GM19372 (cell line): ENCODE measurements at regions not wholly inside any gene's neighbourhood (a gene's known extent, or its start where the extent isn't known, plus 50 kb on each side); places are given as distances from the start of the nearest gene placed in this dataset.
"Not testable (repeated sequence)": the region's sequence is repeated elsewhere in the genome, so short reads cannot be mapped to it uniquely, and the experiment has no call there.

Experiments
- ATAC-seq: cut with Tn5 transposase; IDR thresholded peaks from one replicate; pipeline ENCODE4 v1.9.1; 2021; ENCODE audit warnings: mild to moderate bottlenecking, low read depth, moderate library complexity; ENCODE audit not compliant: unreplicated experiment

GRCh38 chr16:29224675-29225074 lies 181.8 kb downstream of the NPIPB11 start:
- ATAC-seq: not testable (repeated sequence)

GRCh38 chr16:29222615-29223014 lies 183.9 kb downstream of the NPIPB11 start:
- not testable (repeated sequence) for ATAC-seq

GRCh38 chr16:29222008-29222407 lies 184.5 kb downstream of the NPIPB11 start:
- ATAC-seq: not testable (repeated sequence)

- ATAC-seq: not testable (repeated sequence)
Observed at GRCh38 chr16:29221281-29221955, 185.1 kb downstream of the NPIPB11 start.

GRCh38 chr16:29220647-29221191 lies 185.8 kb downstream of the NPIPB11 start:
- ATAC-seq: not testable (repeated sequence)

- ATAC-seq: not testable (repeated sequence)
Observed at GRCh38 chr16:29219966-29220646, 186.4 kb downstream of the NPIPB11 start.

GRCh38 chr16:29219562-29219961 lies 186.9 kb downstream of the NPIPB11 start:
- ATAC-seq: not testable (repeated sequence)

- not testable (repeated sequence) for ATAC-seq
Observed at GRCh38 chr16:29218649-29219048, 187.9 kb downstream of the NPIPB11 start.

- ATAC-seq: not testable (repeated sequence)
Observed at GRCh38 chr16:29218171-29218570, 188.3 kb downstream of the NPIPB11 start.

- not testable (repeated sequence) for ATAC-seq
Observed at GRCh38 chr16:29217752-29218126, 188.8 kb downstream of the NPIPB11 start.

- not testable (repeated sequence) for ATAC-seq
Observed at GRCh38 chr16:29217104-29217751, 189.3 kb downstream of the NPIPB11 start.

- ATAC-seq: not testable (repeated sequence)
Observed at GRCh38 chr16:29213770-29214169, 192.7 kb downstream of the NPIPB11 start.

GRCh38 chr16:29213251-29213650 lies 193.3 kb downstream of the NPIPB11 start:
- ATAC-seq: not testable (repeated sequence)

- ATAC-seq: not testable (repeated sequence)
Observed at GRCh38 chr16:29212084-29213027, 194.2 kb downstream of the NPIPB11 start.

- ATAC-seq: not testable (repeated sequence)
Observed at GRCh38 chr16:29211456-29211855, 195.1 kb downstream of the NPIPB11 start.

- ATAC-seq: not testable (repeated sequence)
Observed at GRCh38 chr16:29210299-29211150, 196.0 kb downstream of the NPIPB11 start.

GRCh38 chr16:29206120-29206519 lies 200.4 kb downstream of the NPIPB11 start:
- ATAC-seq: not testable (repeated sequence)

- ATAC-seq: not testable (repeated sequence)
Observed at GRCh38 chr16:29205151-29205550, 201.4 kb downstream of the NPIPB11 start.

- no peak for ATAC-seq
Observed at GRCh38 chr16:29204806-29205135, 201.7 kb downstream of the NPIPB11 start.
